Neural progenitor cell (in vitro differentiated cells): ENCODE measurements at regions not wholly inside any gene's neighbourhood (a gene's known extent, or its start where the extent isn't known, plus 50 kb on each side); places are given as distances from the start of the nearest gene placed in this dataset.
"Not testable (repeated sequence)": the region's sequence is repeated elsewhere in the genome, so short reads cannot be mapped to it uniquely, and the experiment has no call there.

Experiments
- DNase-seq: peaks from one replicate; pipeline ENCODE4 v3.0.0-alpha.2; 2016; ENCODE audit warnings: low spot score
- H2AFZ ChIP-seq: fragments of 200-600 bp; sonication (generic); replicated peaks from 2 replicates; pipeline ENCODE4 v1.6.1; 2016; ENCODE audit warnings: antibody characterized with exemption
- H3F3A ChIP-seq: fragments of 200-600 bp; sonication (generic); 2 replicates; pipeline ENCODE4 v1.6.1; 2016; ENCODE audit warnings: antibody characterized with exemption, low read depth
- H3K27ac ChIP-seq: fragments of 200-600 bp; sonication (generic); 2 replicates; pipeline ENCODE4 v1.5.1; 2016; ENCODE audit warnings: mild to moderate bottlenecking
- H3K27me3 ChIP-seq: fragments of 200-600 bp; sonication (generic); 2 replicates; pipeline ENCODE4 v1.6.1; 2016; ENCODE audit warnings: mild to moderate bottlenecking, moderate library complexity
- H3K36me3 ChIP-seq: fragments of 200-600 bp; sonication (generic); 2 replicates; pipeline ENCODE4 v1.5.1; 2016
- H3K4me1 ChIP-seq: fragments of 200-600 bp; sonication (generic); 2 replicates; pipeline ENCODE4 v1.6.1; 2016; ENCODE audit warnings: mixed run types
- H3K4me2 ChIP-seq: fragments of 200-600 bp; sonication (generic); 2 replicates; pipeline ENCODE4 v1.6.1; 2016
- H3K4me3 ChIP-seq: fragments of 200-600 bp; sonication (generic); 2 replicates; pipeline ENCODE4 v1.5.1; 2016
- H3K79me2 ChIP-seq: fragments of 200-600 bp; sonication (generic); 2 replicates; pipeline ENCODE4 v1.6.1; 2016; ENCODE audit warnings: low read depth
- H3K9ac ChIP-seq: fragments of 200-600 bp; sonication (generic); 2 replicates; pipeline ENCODE4 v1.6.1; 2016
- H3K9me3 ChIP-seq: fragments of 200-600 bp; sonication (generic); 2 replicates; pipeline ENCODE4 v1.5.1; 2016; ENCODE audit warnings: low read depth
- H4K20me1 ChIP-seq: fragments of 200-600 bp; sonication (generic); 2 replicates; pipeline ENCODE4 v1.6.1; 2016; ENCODE audit warnings: low read depth
- H3K27ac Mint-ChIP-seq: 3 replicates; pipeline ENCODE4 v1.8.0; 2021; ENCODE audit warnings: mixed read lengths
- H3K27me3 Mint-ChIP-seq: 2 replicates; pipeline ENCODE4 v1.8.0; 2022; ENCODE audit warnings: low read depth, mild to moderate bottlenecking, inconsistent platforms, moderate library complexity, mixed read lengths; ENCODE audit not compliant: insufficient read depth
- H3K36me3 Mint-ChIP-seq: 3 replicates; pipeline ENCODE4 v1.8.0; 2021; ENCODE audit warnings: mixed read lengths
- H3K4me1 Mint-ChIP-seq: 3 replicates; pipeline ENCODE4 v1.8.0; 2021; ENCODE audit warnings: mixed read lengths
- H3K4me3 Mint-ChIP-seq: 3 replicates; pipeline ENCODE4 v1.8.0; 2021; ENCODE audit warnings: mild to moderate bottlenecking, moderate library complexity, mixed read lengths
- H3K9me3 Mint-ChIP-seq: 3 replicates; pipeline ENCODE4 v1.8.0; 2020; ENCODE audit warnings: mixed read lengths
- CTCF ChIP-seq: fragments of 200-600 bp; sonication (generic); IDR thresholded peaks from 2 replicates; pipeline ENCODE4 v1.5.1; 2017; ENCODE audit warnings: antibody characterized with exemption, mild to moderate bottlenecking
- EZH2 ChIP-seq: fragments of 200-600 bp; sonication (generic); IDR thresholded peaks from 2 replicates; pipeline ENCODE4 v1.6.1; 2017; ENCODE audit warnings: antibody characterized with exemption, mild to moderate bottlenecking, moderate library complexity
- EZH2phosphoT487 ChIP-seq: fragments of 200-600 bp; sonication (generic); IDR thresholded peaks from 2 replicates; pipeline ENCODE4 v1.6.1; 2017; ENCODE audit warnings: antibody characterized with exemption

- H2AFZ ChIP-seq, H3K27ac Mint-ChIP-seq, H3K9me3 ChIP-seq, H3K4me3 Mint-ChIP-seq, H3K4me3 ChIP-seq, H3F3A ChIP-seq, H3K4me1 ChIP-seq, H3K4me2 ChIP-seq, H3K27me3 ChIP-seq, DNase-seq, H3K4me1 Mint-ChIP-seq, H3K36me3 Mint-ChIP-seq, H3K27ac ChIP-seq, H3K36me3 ChIP-seq, H3K9ac ChIP-seq, H4K20me1 ChIP-seq, H3K79me2 ChIP-seq, H3K27me3 Mint-ChIP-seq: not testable (repeated sequence)
- H3K9me3 Mint-ChIP-seq, result peaks cover 16% of the 10 kb centered on the region
These were observed 267.2 kb downstream of the MEF2C start for GRCh38 chr5:88615767-88616166.

DNA sequence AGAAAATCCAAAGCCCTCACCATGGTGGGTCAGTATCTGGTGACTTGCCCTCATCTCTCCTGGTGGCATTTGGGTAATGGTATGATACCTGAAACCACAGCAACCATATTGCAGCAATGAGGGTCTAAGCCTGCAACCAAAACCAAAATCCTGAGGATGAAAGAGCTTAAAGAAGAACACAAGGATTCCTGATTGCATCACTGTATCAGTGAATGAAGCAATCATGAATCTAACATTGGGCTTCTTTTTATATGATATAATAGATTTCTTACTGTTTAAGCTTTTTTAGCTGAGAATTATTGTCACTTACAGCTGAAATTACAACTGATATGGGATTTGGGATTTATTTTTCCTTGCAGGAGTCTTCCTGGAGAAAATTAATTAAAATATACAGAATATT, 269.9 kb downstream of the MEF2C start:
- H2AFZ ChIP-seq, result no peak overlapping the region
- H3K27ac Mint-ChIP-seq, result no peak overlapping the region
- no peaks in the 10 kb centered on the region for H3K4me1 ChIP-seq
- H3K9ac ChIP-seq, result no peak overlapping the region
- no peak for DNase-seq
- H3K4me3 Mint-ChIP-seq, result no peak overlapping the region
- peaks cover 5% of the 10 kb centered on the region for H3K27me3 Mint-ChIP-seq
- H3K4me1 Mint-ChIP-seq, result no peaks in the 10 kb centered on the region
- peaks cover 11% of the 10 kb centered on the region for H3K9me3 Mint-ChIP-seq
- no peaks in the 10 kb centered on the region for H4K20me1 ChIP-seq
- H3F3A ChIP-seq, result no peaks in the 10 kb centered on the region
- H3K79me2 ChIP-seq, result no peaks in the 10 kb centered on the region
- TF ChIP-seq EZH2phosphoT487, result no peak
- TF ChIP-seq EZH2, result no peak
- no peak for TF ChIP-seq CTCF
- H3K9me3 ChIP-seq, result no peaks in the 10 kb centered on the region
- no peak overlapping the region for H3K27ac ChIP-seq
- H3K36me3 Mint-ChIP-seq, result no peaks in the 10 kb centered on the region
- no peaks in the 10 kb centered on the region for H3K36me3 ChIP-seq
- no peak overlapping the region for H3K4me3 ChIP-seq
- no peaks in the 10 kb centered on the region for H3K27me3 ChIP-seq
- H3K4me2 ChIP-seq, result no peak overlapping the region

DNA sequence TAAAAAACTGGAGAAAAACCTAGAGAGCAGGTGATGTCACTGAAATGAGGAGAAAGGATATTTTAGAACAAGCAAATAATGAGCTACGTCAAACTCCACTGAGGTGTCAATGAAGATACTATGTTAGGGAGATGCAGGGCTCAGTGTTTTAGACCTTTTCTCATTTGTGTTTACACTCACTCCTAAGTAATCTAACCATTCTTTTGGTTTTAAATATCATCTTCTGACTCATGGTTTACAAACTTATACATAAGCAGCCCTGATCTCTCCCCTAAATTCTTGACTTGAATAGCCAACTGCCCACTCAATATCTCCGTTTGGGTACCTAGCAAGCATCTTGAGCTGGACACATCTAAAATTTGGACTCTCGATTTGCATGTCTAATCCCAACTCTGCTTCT, 272.4 kb downstream of the MEF2C start:
- no peaks in the 10 kb centered on the region for H3K36me3 ChIP-seq
- H3K9me3 ChIP-seq, result no peaks in the 10 kb centered on the region
- H3K27me3 ChIP-seq, result no peaks in the 10 kb centered on the region
- H3K4me2 ChIP-seq, result no peak overlapping the region
- TF ChIP-seq EZH2 (no peak), CTCF (no peak), EZH2phosphoT487 (no peak)
- no peak overlapping the region for H3K9ac ChIP-seq
- DNase-seq, result no peak
- H3K79me2 ChIP-seq, result no peaks in the 10 kb centered on the region
- H3K4me1 ChIP-seq, result no peaks in the 10 kb centered on the region
- no peaks in the 10 kb centered on the region for H3F3A ChIP-seq
- Mint-ChIP-seq H3K27ac (no peak overlapping the region), H3K36me3 (no peaks in the 10 kb centered on the region), H3K4me3 (no peak overlapping the region), H3K9me3 (peaks cover 5% of the 10 kb centered on the region), H3K4me1 (no peaks in the 10 kb centered on the region), H3K27me3 (peaks cover 2% of the 10 kb centered on the region)
- no peak overlapping the region for H3K4me3 ChIP-seq
- H3K27ac ChIP-seq, result no peak overlapping the region
- no peaks in the 10 kb centered on the region for H4K20me1 ChIP-seq
- no peak overlapping the region for H2AFZ ChIP-seq

- H3K27ac ChIP-seq, result no peak overlapping the region
- Mint-ChIP-seq H3K4me3 (no peak overlapping the region), H3K27me3 (peaks cover 2% of the 10 kb centered on the region), H3K9me3 (peaks cover 3% of the 10 kb centered on the region), H3K27ac (no peak overlapping the region), H3K36me3 (no peaks in the 10 kb centered on the region), H3K4me1 (no peaks in the 10 kb centered on the region)
- no peak overlapping the region for H3K4me2 ChIP-seq
- DNase-seq, result no peak
- no peak overlapping the region for H2AFZ ChIP-seq
- H3K79me2 ChIP-seq, result no peaks in the 10 kb centered on the region
- no peaks in the 10 kb centered on the region for H3K36me3 ChIP-seq
- no peak overlapping the region for H3K9ac ChIP-seq
- no peak overlapping the region for H3K4me3 ChIP-seq
- no peaks in the 10 kb centered on the region for H3F3A ChIP-seq
- H3K4me1 ChIP-seq, result no peaks in the 10 kb centered on the region
- no peaks in the 10 kb centered on the region for H3K27me3 ChIP-seq
- TF ChIP-seq CTCF (no peak), EZH2 (no peak), EZH2phosphoT487 (no peak)
- no peaks in the 10 kb centered on the region for H4K20me1 ChIP-seq
- H3K9me3 ChIP-seq, result no peaks in the 10 kb centered on the region
These were observed 275.5 kb downstream of the MEF2C start for GRCh38 chr5:88607492-88607891.
